ENCODE measurements at regions not wholly inside any gene's neighbourhood (a gene's known extent, or its start where the extent isn't known, plus 50 kb on each side); places are given as distances from the start of the nearest gene placed in this dataset.
"Not testable (repeated sequence)": the region's sequence is repeated elsewhere in the genome, so short reads cannot be mapped to it uniquely, and the experiment has no call there.

GRCh38 chr14:106269029-106269428 is 742.6 kb downstream of the TMEM121 start:
- DNase-seq (ENCODE audit: low spot score): no peak

- DNase-seq (ENCODE audit: low spot score): no peak
Measured at GRCh38 chr14:106269451-106270204, 743.2 kb downstream of the TMEM121 start.

GRCh38 chr14:106270476-106271121 is 744.2 kb downstream of the TMEM121 start:
- DNase-seq (ENCODE audit: low spot score): not testable (repeated sequence)

GRCh38 chr14:106276326-106277267 is 750.2 kb downstream of the TMEM121 start:
- DNase-seq (ENCODE audit: low spot score): no peak

GRCh38 chr14:106277503-106277902 is 751.1 kb downstream of the TMEM121 start:
- peak; percentile 28 for DNase-seq (ENCODE audit: low spot score)

GRCh38 chr14:106280876-106281275 is 754.5 kb downstream of the TMEM121 start:
- no peak for DNase-seq (ENCODE audit: low spot score)

- DNase-seq (ENCODE audit: low spot score): peak; percentile 20
Measured at GRCh38 chr14:106286697-106287290, 760.4 kb downstream of the TMEM121 start.

GRCh38 chr14:106287506-106287905 is 761.1 kb downstream of the TMEM121 start:
- DNase-seq (ENCODE audit: low spot score): no peak

- no peak for DNase-seq (ENCODE audit: low spot score)
Measured at GRCh38 chr14:106291626-106292025, 765.2 kb downstream of the TMEM121 start.

- no peak for DNase-seq (ENCODE audit: low spot score)
Measured at GRCh38 chr14:106294324-106294723, 767.9 kb downstream of the TMEM121 start.

GRCh38 chr14:106300951-106301510 is 774.6 kb downstream of the TMEM121 start:
- DNase-seq (ENCODE audit: low spot score): not testable (repeated sequence)

GRCh38 chr14:106301609-106302008 is 775.2 kb downstream of the TMEM121 start:
- DNase-seq (ENCODE audit: low spot score): not testable (repeated sequence)

- no peak for DNase-seq (ENCODE audit: low spot score)
Measured at GRCh38 chr14:106302661-106303060, 776.3 kb downstream of the TMEM121 start.

- DNase-seq (ENCODE audit: low spot score): no peak
Measured at GRCh38 chr14:106304271-106304670, 777.9 kb downstream of the TMEM121 start.

- DNase-seq (ENCODE audit: low spot score): peak; percentile 93
Measured at GRCh38 chr14:106308839-106309389, 782.5 kb downstream of the TMEM121 start.

GRCh38 chr14:106309423-106309822 is 783.0 kb downstream of the TMEM121 start:
- DNase-seq (ENCODE audit: low spot score): no peak

- no peak for DNase-seq (ENCODE audit: low spot score)
Measured at GRCh38 chr14:106315436-106315835, 789.1 kb downstream of the TMEM121 start.

GRCh38 chr14:106317593-106317992 is 791.2 kb downstream of the TMEM121 start:
- DNase-seq (ENCODE audit: low spot score): no peak

- DNase-seq (ENCODE audit: low spot score): peak; percentile 59
Measured at GRCh38 chr14:106318700-106319099, 792.3 kb downstream of the TMEM121 start.

- peak; percentile 23 for DNase-seq (ENCODE audit: low spot score)
Measured at GRCh38 chr14:106323970-106324369, 797.6 kb downstream of the TMEM121 start.

GRCh38 chr14:106327234-106327633 is 800.9 kb downstream of the TMEM121 start:
- no peak for DNase-seq (ENCODE audit: low spot score)
